ENCODE measurements at regions not wholly inside any gene's neighbourhood (a gene's known extent, or its start where the extent isn't known, plus 50 kb on each side); places are given as distances from the start of the nearest gene placed in this dataset.

GRCh38 chr12:92089559-92089958, 56.1 kb downstream of the BTG1 start:
- no peak overlapping the region for H3K4me3 ChIP-seq
- TF ChIP-seq CTCF (IDR thresholded peaks at IDR 0.05) (no peak), POLR2A (IDR thresholded peaks at IDR 0.05) (no peak)
- no peak overlapping the region for H3K27ac ChIP-seq
- intact Hi-C loops (cut with DNase I), result no loop called here
- no peaks in the 10 kb centered on the region for H3K27me3 ChIP-seq
- H3K4me1 ChIP-seq, result peaks cover 0 to 23% (median 0%) of the 10 kb centered on the region in 12 donors
- H3K9me3 ChIP-seq, result no peaks in the 10 kb centered on the region
- H3K36me3 ChIP-seq, result no peaks in the 10 kb centered on the region
- DNase-seq, result no peak
- ATAC-seq, result no peak

DNA sequence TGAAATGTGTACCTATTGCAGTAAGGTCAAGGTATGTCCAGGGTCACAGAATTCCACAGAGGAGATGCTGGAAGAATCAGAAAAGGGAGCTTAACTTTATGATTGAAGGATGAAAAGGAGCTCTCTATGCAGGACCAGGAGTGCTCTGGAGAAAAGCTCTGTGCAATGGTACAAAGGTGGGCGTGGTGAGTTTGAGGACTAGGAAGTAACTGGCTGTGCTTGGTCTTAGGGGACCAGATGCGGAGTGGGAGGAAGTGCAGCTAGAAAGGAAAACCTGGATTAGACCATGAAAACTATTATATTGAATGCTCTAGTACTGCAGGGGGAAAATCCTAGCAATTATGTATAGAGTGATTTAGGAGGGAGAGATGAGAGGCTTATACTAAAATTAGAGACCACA, 56.8 kb downstream of the BTG1 start:
- Histone ChIP-seq H3K27ac (no peak overlapping the region), H3K4me3 (no peak overlapping the region), H3K4me1 (peaks cover 0 to 18% (median 0%) of the 10 kb centered on the region in 12 donors), H3K27me3 (no peaks in the 10 kb centered on the region), H3K9me3 (no peaks in the 10 kb centered on the region), H3K36me3 (no peaks in the 10 kb centered on the region)
- peak; percentile 52 to 72 (median 62) for ATAC-seq
- intact Hi-C loops (cut with DNase I), result no loop called here
- peak in 3 of 5 donors; percentile 29 to 34 (median 31) for DNase-seq
- TF ChIP-seq CTCF (IDR thresholded peaks at IDR 0.05) (no peak), POLR2A (IDR thresholded peaks at IDR 0.05) (no peak)
- WGBS, 4 donors, result 50 to 67% (median 64%) methylated on average over 2 of the region's 2 CpGs

DNA sequence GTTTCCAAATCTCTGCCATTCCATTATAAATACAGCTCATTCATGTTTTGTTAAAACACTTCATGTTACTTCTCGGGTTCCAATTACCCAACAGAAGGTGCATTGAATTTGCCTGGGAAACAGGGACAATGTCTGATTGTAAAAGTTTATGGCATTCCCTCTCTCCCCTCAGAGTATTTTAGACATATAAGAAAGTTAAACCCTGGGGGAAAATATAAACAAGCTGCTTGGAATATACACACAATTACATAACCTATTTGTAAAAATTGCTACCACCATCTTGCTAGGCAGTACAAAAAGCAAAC, 60.0 kb downstream of the BTG1 start:
- Histone ChIP-seq H3K9me3 (no peaks in the 10 kb centered on the region), H3K4me3 (no peak overlapping the region), H3K27me3 (no peaks in the 10 kb centered on the region), H3K4me1 (peaks cover 0 to 19% (median 0%) of the 10 kb centered on the region in 12 donors), H3K36me3 (no peaks in the 10 kb centered on the region), H3K27ac (no peak overlapping the region)
- intact Hi-C loops (cut with DNase I), result no loop called here
- 88 to 100% (median 96%) methylated on average over 1 of the region's 1 CpG for WGBS, 4 donors
- no peak for TF ChIP-seq CTCF (IDR thresholded peaks at IDR 0.05)
- no peak for TF ChIP-seq POLR2A (IDR thresholded peaks at IDR 0.05)
- ATAC-seq (no peak), DNase-seq (no peak)

DNA sequence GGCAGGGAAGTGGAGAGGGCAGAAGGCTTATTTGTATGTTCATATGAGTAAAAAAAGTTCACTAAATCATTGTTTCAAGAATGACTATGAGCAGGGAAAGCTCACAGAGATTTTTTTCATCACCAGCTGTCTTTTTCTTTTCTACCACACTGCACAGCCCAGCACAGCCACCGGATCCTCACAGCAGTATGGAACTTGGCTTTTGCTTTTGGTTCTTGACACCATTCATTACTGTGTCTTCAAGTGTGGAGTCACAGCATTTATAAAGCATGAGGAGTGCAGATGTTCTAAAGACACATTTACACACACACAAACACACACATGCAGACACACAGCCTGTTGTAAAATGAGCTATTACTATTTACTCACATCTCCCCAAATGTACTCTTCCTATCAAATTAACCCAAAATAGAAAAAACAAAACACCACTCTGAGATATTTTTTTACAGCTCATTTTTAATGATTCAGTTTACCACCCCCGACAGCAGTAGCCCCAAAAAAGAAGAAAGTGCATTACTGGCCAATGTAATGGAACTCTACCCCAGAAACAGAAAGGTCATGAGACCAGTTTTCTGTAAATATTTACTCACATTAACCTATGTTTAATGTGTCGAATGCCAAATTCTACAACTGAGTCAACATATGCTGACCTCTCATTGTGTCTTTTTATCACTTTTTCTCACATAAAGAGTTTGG, 60.5 kb downstream of the BTG1 start:
- WGBS, 4 donors, result 86 to 96% (median 94%) methylated on average over 3 of the region's 3 CpGs
- ATAC-seq, result no peak
- no peak overlapping the region for H3K4me3 ChIP-seq
- no peak overlapping the region for H3K27ac ChIP-seq
- H3K9me3 ChIP-seq, result no peaks in the 10 kb centered on the region
- no peak for TF ChIP-seq POLR2A (IDR thresholded peaks at IDR 0.05)
- no peak for TF ChIP-seq CTCF (IDR thresholded peaks at IDR 0.05)
- no peaks in the 10 kb centered on the region for H3K36me3 ChIP-seq
- no peaks in the 10 kb centered on the region for H3K27me3 ChIP-seq
- peaks cover 0 to 22% (median 0%) of the 10 kb centered on the region in 12 donors for H3K4me1 ChIP-seq
- DNase-seq, result no peak
- intact Hi-C loops (cut with DNase I), result no loop called here

All from heart left ventricle (tissue), 16 donors.